ENCODE measurements at regions not wholly inside any gene's neighbourhood (a gene's known extent, or its start where the extent isn't known, plus 50 kb on each side); places are given as distances from the start of the nearest gene placed in this dataset.
A peak's percentile ranks its signal among the peaks of the same experiment; 100 is the strongest.

- Histone ChIP-seq H3K9ac (ENCODE audit: low read length) (no peak overlapping the region), H3K4me2 (ENCODE audit: low read length) (no peak overlapping the region), H4K20me1 (ENCODE audit: insufficient read depth, low read length) (no peaks in the 10 kb centered on the region), H3K27me3 (ENCODE audit: low read depth, low read length) (no peaks in the 10 kb centered on the region), H3K79me2 (ENCODE audit: low read length) (no peaks in the 10 kb centered on the region), H3K9me3 (ENCODE audit: insufficient read depth, low read length) (no peaks in the 10 kb centered on the region), H3K4me3 (ENCODE audit: low read length) (no peak overlapping the region), H3K4me1 (ENCODE audit: low read length) (no peaks in the 10 kb centered on the region), H3K36me3 (replicated peaks; ENCODE audit: low read depth, low read length) (no peaks in the 10 kb centered on the region), H2AFZ (ENCODE audit: low read depth, low read length) (no peak overlapping the region), H3K27ac (ENCODE audit: low read length) (no peak overlapping the region)
- TF ChIP-seq CTCF (IDR thresholded peaks at IDR 0.05; ENCODE audit: low read depth, low read length) = no peak
- TF ChIP-seq EZH2phosphoT487 (IDR thresholded peaks at IDR 0.05; ENCODE audit: low read depth) = no peak
These were observed 1288.2 kb upstream of the CRIM1 start for GRCh38 chr2:35067420-35067819.

- TF ChIP-seq CTCF (IDR thresholded peaks at IDR 0.05; ENCODE audit: low read depth, low read length) = no peak
- no peak for TF ChIP-seq EZH2phosphoT487 (IDR thresholded peaks at IDR 0.05; ENCODE audit: low read depth)
These were observed 1291.7 kb upstream of the CRIM1 start for GRCh38 chr2:35063836-35064235.

GRCh38 chr2:35035883-35036282 is 1319.7 kb upstream of the CRIM1 start:
- Histone ChIP-seq H2AFZ (ENCODE audit: low read depth, low read length) (no peak overlapping the region), H3K9ac (ENCODE audit: low read length) (no peak overlapping the region), H4K20me1 (ENCODE audit: insufficient read depth, low read length) (no peaks in the 10 kb centered on the region)

More at GRCh38 chr2:35063836-35064235, 1291.7 kb upstream of the CRIM1 start:
- no peaks in the 10 kb centered on the region for H3K79me2 ChIP-seq (ENCODE audit: low read length)
- no peak overlapping the region for H3K4me2 ChIP-seq (ENCODE audit: low read length)
- no peak overlapping the region for H3K9ac ChIP-seq (ENCODE audit: low read length)
- no peaks in the 10 kb centered on the region for H3K36me3 ChIP-seq (replicated peaks; ENCODE audit: low read depth, low read length)
- H4K20me1 ChIP-seq (ENCODE audit: insufficient read depth, low read length) = no peaks in the 10 kb centered on the region
- H2AFZ ChIP-seq (ENCODE audit: low read depth, low read length) = no peak overlapping the region
- H3K27ac ChIP-seq (ENCODE audit: low read length) = no peak overlapping the region
- no peaks in the 10 kb centered on the region for H3K9me3 ChIP-seq (ENCODE audit: insufficient read depth, low read length)
- H3K27me3 ChIP-seq (ENCODE audit: low read depth, low read length) = no peaks in the 10 kb centered on the region
- H3K4me1 ChIP-seq (ENCODE audit: low read length) = no peaks in the 10 kb centered on the region
- H3K4me3 ChIP-seq (ENCODE audit: low read length) = no peak overlapping the region

GRCh38 chr2:35033748-35034147 is 1321.8 kb upstream of the CRIM1 start:
- no peaks in the 10 kb centered on the region for H3K79me2 ChIP-seq (ENCODE audit: low read length)
- no peaks in the 10 kb centered on the region for H3K9me3 ChIP-seq (ENCODE audit: insufficient read depth, low read length)
- H3K4me1 ChIP-seq (ENCODE audit: low read length) = peaks cover 2% of the 10 kb centered on the region
- no peak overlapping the region for H2AFZ ChIP-seq (ENCODE audit: low read depth, low read length)
- H3K36me3 ChIP-seq (replicated peaks; ENCODE audit: low read depth, low read length) = no peaks in the 10 kb centered on the region
- H3K4me2 ChIP-seq (ENCODE audit: low read length) = no peak overlapping the region
- H3K27ac ChIP-seq (ENCODE audit: low read length) = no peak overlapping the region
- no peak overlapping the region for H3K4me3 ChIP-seq (ENCODE audit: low read length)
- no peaks in the 10 kb centered on the region for H4K20me1 ChIP-seq (ENCODE audit: insufficient read depth, low read length)
- TF ChIP-seq CTCF (IDR thresholded peaks at IDR 0.05; ENCODE audit: low read depth, low read length) (no peak), EZH2phosphoT487 (IDR thresholded peaks at IDR 0.05; ENCODE audit: low read depth) (no peak)
- no peaks in the 10 kb centered on the region for H3K27me3 ChIP-seq (ENCODE audit: low read depth, low read length)
- H3K9ac ChIP-seq (ENCODE audit: low read length) = no peak overlapping the region

More at GRCh38 chr2:35035883-35036282, 1319.7 kb upstream of the CRIM1 start:
- Histone ChIP-seq H3K36me3 (replicated peaks; ENCODE audit: low read depth, low read length) (no peaks in the 10 kb centered on the region), H3K4me2 (ENCODE audit: low read length) (no peak overlapping the region), H3K79me2 (ENCODE audit: low read length) (no peaks in the 10 kb centered on the region), H3K27me3 (ENCODE audit: low read depth, low read length) (no peaks in the 10 kb centered on the region), H3K9me3 (ENCODE audit: insufficient read depth, low read length) (no peaks in the 10 kb centered on the region), H3K4me1 (ENCODE audit: low read length) (no peaks in the 10 kb centered on the region), H3K27ac (ENCODE audit: low read length) (no peak overlapping the region), H3K4me3 (ENCODE audit: low read length) (no peak overlapping the region)
- TF ChIP-seq EZH2phosphoT487 (IDR thresholded peaks at IDR 0.05; ENCODE audit: low read depth) (no peak), CTCF (IDR thresholded peaks at IDR 0.05; ENCODE audit: low read depth, low read length) (peak; percentile 80)

Data from OCI-LY3 (cell line).